Body of pancreas (tissue), 4 donors: ENCODE measurements at regions not wholly inside any gene's neighbourhood (a gene's known extent, or its start where the extent isn't known, plus 50 kb on each side); places are given as distances from the start of the nearest gene placed in this dataset.

Experiments used
- ATAC-seq: fragments of 150-250 bp; one replicate; pipeline ENCODE4 v1.9.1; 2016
- DNase-seq, 4 donors: peaks; one replicate each; pipeline ENCODE4 v3.0.0-alpha.2; 2019
- H3K27ac ChIP-seq, 4 donors: fragments of 200-600 bp; sonication (generic); 1 replicate in 3 of 4; 2 replicates in 1 of 4; pipeline versions ENCODE4 v1.5.1 to v1.6.1; 2016 to 2019; ENCODE audit warnings: mild to moderate bottlenecking in 1 of 4, mixed read lengths in 1 of 4, moderate library complexity in 1 of 4
- H3K27me3 ChIP-seq, 2 donors: fragments of 200-600 bp; sonication (generic); one replicate each; pipeline ENCODE4 v1.6.0; 2016; ENCODE audit warnings: mild to moderate bottlenecking in 1 of 2
- H3K36me3 ChIP-seq, 2 donors: fragments of 200-600 bp; sonication (generic); replicated peaks in 1 of 2; 2 replicates each; pipeline ENCODE4 v1.5.1; 2016; ENCODE audit warnings: low read depth in 2 of 2; ENCODE audit not compliant: insufficient read depth in 1 of 2
- H3K4me1 ChIP-seq: fragments of 200-600 bp; sonication (generic); one replicate; pipeline ENCODE4 v1.6.0; 2016
- H3K4me3 ChIP-seq, 2 donors: fragments of 200-600 bp; sonication (generic); 1 replicate in 1 of 2; 2 replicates in 1 of 2; pipeline ENCODE4 v1.5.1; 2016 to 2019
- H3K9me3 ChIP-seq, 3 donors: fragments of 200-600 bp; sonication (generic); 1 replicate in 2 of 3; 2 replicates in 1 of 3; pipeline ENCODE4 v1.5.1; 2016
- POLR2A ChIP-seq, 3 donors: fragments of 450-650 bp; IDR thresholded peaks; one replicate each; pipeline ENCODE4 v1.6.1; 2016; ENCODE audit warnings: antibody characterized with exemption in 3 of 3, mild to moderate bottlenecking in 2 of 3
- WGBS, 2 donors: methylation state at CpG; one replicate each; pipeline ENCODE4 v1.1.5; 2017; 5-methylcytosine and 5-hydroxymethylcytosine counted together
- intact Hi-C: fragments of 100-400 bp; cut with DNase I; formaldehyde crosslinking; loops from one replicate; pipeline ENCODE4 v1.15.1; 2023
- TF ChIP-seq, protein P1 (sequence below), 7 experiments: fragments of 450-650 bp in 4 of 7; fragments of 200-600 bp in 3 of 7; sonication (generic) in 3 of 7; IDR thresholded peaks; one replicate each; pipeline ENCODE4 v1.5.1; 2016 to 2019; ENCODE audit warnings: antibody characterized with exemption in 7 of 7

DNA sequence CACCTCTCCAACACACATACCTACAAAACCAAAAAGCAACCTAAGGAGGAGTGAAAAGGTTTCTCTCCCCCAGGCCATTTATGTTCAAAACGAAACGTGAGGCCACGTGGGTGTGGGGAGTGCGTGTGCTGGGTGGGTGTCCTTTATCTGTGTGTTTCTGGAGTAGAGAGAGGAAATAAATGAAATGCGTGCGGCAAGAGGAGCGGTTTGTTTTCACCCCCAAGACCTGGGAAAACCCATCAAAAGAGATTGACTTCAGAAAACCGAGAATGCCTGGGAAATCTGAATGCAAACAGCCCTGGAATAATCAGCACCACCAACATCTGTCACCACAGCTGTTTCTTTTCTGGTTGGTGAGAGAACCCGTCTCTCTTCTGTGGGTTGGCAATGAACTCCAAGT is 137.4 kb downstream of the INSIG2 start:
- TF ChIP-seq, protein P1, sequence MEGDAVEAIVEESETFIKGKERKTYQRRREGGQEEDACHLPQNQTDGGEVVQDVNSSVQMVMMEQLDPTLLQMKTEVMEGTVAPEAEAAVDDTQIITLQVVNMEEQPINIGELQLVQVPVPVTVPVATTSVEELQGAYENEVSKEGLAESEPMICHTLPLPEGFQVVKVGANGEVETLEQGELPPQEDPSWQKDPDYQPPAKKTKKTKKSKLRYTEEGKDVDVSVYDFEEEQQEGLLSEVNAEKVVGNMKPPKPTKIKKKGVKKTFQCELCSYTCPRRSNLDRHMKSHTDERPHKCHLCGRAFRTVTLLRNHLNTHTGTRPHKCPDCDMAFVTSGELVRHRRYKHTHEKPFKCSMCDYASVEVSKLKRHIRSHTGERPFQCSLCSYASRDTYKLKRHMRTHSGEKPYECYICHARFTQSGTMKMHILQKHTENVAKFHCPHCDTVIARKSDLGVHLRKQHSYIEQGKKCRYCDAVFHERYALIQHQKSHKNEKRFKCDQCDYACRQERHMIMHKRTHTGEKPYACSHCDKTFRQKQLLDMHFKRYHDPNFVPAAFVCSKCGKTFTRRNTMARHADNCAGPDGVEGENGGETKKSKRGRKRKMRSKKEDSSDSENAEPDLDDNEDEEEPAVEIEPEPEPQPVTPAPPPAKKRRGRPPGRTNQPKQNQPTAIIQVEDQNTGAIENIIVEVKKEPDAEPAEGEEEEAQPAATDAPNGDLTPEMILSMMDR (IDR thresholded peaks at IDR 0.05): no peak
- TF ChIP-seq POLR2A (IDR thresholded peaks at IDR 0.05): no peak
- DNase-seq (no peak), ATAC-seq (no peak)
- no peak overlapping the region for H3K4me3 ChIP-seq
- H3K9me3 ChIP-seq: no peaks in the 10 kb centered on the region
- no peak overlapping the region for H3K27ac ChIP-seq
- H3K4me1 ChIP-seq: peaks cover 16% of the 10 kb centered on the region
- whole genome bisulfite sequencing, 2 donors: 62 to 69% methylated on average over 9 of the region's 9 CpGs
- H3K36me3 ChIP-seq: no peaks in the 10 kb centered on the region
- intact Hi-C loops: loop anchor here (10.0 kb wide), 1 partner anchor 629 kb away; no protein-coding TSS in a partner anchor
- peaks cover 0 to 26% of the 10 kb centered on the region in 2 donors for H3K27me3 ChIP-seq

DNA sequence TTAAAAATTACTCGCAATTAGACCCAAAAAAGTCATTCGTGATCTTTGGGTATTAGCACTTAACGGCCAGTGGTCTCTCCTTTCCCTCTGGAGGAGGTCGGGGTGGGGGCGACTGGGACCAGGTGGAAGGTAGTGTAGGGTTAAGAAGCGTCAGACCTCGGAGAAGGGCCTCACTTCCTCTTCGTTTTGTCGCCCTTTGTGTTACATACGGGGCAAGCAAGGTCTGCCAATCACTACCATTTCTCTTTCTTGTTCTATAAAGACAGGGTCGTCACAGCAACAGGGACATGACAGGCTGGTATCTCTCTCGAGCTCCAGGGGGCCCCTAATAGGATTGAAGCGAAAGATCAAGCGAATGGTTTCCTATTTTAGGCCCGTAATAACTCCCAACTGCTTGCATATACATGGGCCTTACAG is 136.6 kb downstream of the INSIG2 start:
- Histone ChIP-seq H3K9me3 (no peaks in the 10 kb centered on the region), H3K4me1 (peaks cover 16% of the 10 kb centered on the region), H3K36me3 (no peaks in the 10 kb centered on the region), H3K4me3 (no peak overlapping the region), H3K27me3 (peaks cover 0 to 26% of the 10 kb centered on the region in 2 donors), H3K27ac (no peak overlapping the region)
- TF ChIP-seq, protein P1 (IDR thresholded peaks at IDR 0.05): no peak
- no peak for TF ChIP-seq POLR2A (IDR thresholded peaks at IDR 0.05)
- ATAC-seq (no peak), DNase-seq (no peak)
- intact Hi-C loops: loop anchor here (10.0 kb wide), 1 partner anchor 630 kb away; no protein-coding TSS in a partner anchor
- 57 to 76% methylated on average over 15 of the region's 15 CpGs for WGBS, 2 donors

DNA sequence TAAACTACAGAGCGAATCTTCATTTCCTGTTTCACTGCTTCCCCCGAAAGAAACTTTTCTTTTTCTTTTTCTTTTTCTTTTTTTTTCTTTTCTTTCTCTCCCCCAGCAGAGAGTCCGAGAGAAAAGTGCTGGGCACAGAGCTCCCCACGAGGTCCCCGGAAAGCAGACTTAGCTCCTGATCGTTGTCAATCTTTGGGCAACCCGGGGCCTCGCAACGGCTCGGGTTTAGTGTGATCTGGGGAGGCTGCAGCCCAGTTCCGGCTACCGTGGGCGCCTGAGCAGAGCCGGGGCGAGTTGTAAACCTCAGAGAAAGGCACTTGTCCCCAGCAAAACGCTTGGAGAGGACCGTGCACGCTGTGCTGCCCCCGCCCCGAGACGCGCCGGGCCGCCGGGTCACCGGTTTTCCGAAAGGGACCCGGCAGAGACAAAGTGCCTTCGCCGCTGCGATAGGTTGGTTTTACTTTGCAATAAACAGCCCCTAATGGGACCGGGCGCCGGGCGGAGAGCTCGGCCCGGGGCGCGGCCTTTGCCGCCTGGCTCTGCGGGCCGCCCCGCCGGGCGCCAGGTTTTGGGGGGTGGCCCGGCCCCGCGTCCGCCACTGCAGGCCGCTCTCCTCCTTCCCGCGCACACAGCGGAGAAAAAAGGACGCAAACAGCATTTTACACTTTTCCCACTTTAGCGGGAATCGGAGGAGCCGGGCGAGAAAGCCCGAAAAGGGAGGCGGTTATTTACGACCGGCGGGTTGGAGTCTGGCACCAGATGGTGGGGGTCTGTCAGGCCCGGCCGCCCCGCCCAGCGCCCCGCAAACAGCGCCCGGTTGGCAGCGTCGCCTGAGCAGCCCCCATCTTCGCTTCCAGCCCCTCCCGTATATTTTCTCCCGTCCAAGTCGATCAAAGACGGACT is 136.0 kb downstream of the INSIG2 start:
- Histone ChIP-seq H3K27me3 (peaks cover 0 to 26% of the 10 kb centered on the region in 2 donors), H3K27ac (no peak overlapping the region), H3K9me3 (no peaks in the 10 kb centered on the region), H3K4me1 (peaks cover 16% of the 10 kb centered on the region), H3K36me3 (no peaks in the 10 kb centered on the region), H3K4me3 (peak overlapping the region in 1 of 2 donors; percentile 14)
- TF ChIP-seq, protein P1 (IDR thresholded peaks at IDR 0.05): no peak
- DNase-seq (peak in 2 of 4 donors; percentile 14 to 21), ATAC-seq (peak; percentile 35)
- intact Hi-C loops: loop anchor here (10.0 kb wide), 1 partner anchor 631 kb away; no protein-coding TSS in a partner anchor
- WGBS, 2 donors: 9 to 15% methylated on average over 70 to 77 of the region's 77 CpGs

DNA sequence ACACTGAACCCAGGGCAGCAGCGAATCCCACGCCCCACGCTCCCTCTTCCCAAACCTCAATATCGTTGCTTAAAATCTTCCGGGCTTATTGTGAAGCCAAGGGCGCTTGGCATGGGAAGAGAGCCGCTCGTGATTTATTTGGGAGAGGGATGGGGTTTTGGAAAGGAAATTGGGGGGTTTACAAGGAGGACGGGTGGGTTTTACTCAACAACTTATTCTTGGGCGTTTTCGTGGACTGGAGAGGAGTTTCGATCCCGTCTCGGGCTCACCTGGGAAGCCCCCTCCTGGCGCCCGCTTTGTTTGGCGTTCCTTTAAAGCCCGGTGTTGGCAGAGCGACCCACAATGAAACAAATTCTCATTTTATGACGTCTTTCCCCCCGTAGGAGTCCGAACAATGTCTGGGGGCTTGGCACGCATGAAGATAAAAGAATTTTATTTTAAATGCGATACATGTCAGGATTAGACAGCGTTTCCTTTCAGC is 135.3 kb downstream of the INSIG2 start:
- WGBS, 2 donors: 15 to 18% methylated on average over 25 of the region's 25 CpGs
- Histone ChIP-seq H3K9me3 (no peaks in the 10 kb centered on the region), H3K4me3 (no peak overlapping the region), H3K4me1 (peaks cover 16% of the 10 kb centered on the region), H3K36me3 (no peaks in the 10 kb centered on the region), H3K27ac (no peak overlapping the region), H3K27me3 (peaks cover 0 to 26% of the 10 kb centered on the region in 2 donors)
- TF ChIP-seq, protein P1 (IDR thresholded peaks at IDR 0.05): no peak
- no peak for TF ChIP-seq POLR2A (IDR thresholded peaks at IDR 0.05)
- intact Hi-C loops: loop anchor here (10.0 kb wide), 1 partner anchor 631 kb away; no protein-coding TSS in a partner anchor
- ATAC-seq (no peak), DNase-seq (no peak)
